Central memory CD4-positive, alpha-beta T cell (primary cell): ENCODE measurements at regions not wholly inside any gene's neighbourhood (a gene's known extent, or its start where the extent isn't known, plus 50 kb on each side); places are given as distances from the start of the nearest gene placed in this dataset.
"Not testable (repeated sequence)": the region's sequence is repeated elsewhere in the genome, so short reads cannot be mapped to it uniquely, and the experiment has no call there.

Source experiments
- DNase-seq: peaks from one replicate; pipeline ENCODE4 v3.0.0; 2022

GRCh38 chr3:68676136-68676535 lies 256.2 kb downstream of the TAFA4 start:
- no peak for DNase-seq

GRCh38 chr3:68667346-68667745 lies 265.0 kb downstream of the TAFA4 start:
- DNase-seq, result no peak

- no peak for DNase-seq
Measured at GRCh38 chr3:68666429-68667136, 265.8 kb downstream of the TAFA4 start.

GRCh38 chr3:68664276-68664675 lies 268.1 kb downstream of the TAFA4 start:
- DNase-seq, result no peak

GRCh38 chr3:68662176-68662575 lies 270.2 kb downstream of the TAFA4 start:
- DNase-seq, result no peak

- not testable (repeated sequence) for DNase-seq
Measured at GRCh38 chr3:68650657-68651056, 281.7 kb downstream of the TAFA4 start.

- DNase-seq, result no peak
Measured at GRCh38 chr3:68648494-68648893, 283.9 kb downstream of the TAFA4 start.

- DNase-seq, result no peak
Measured at GRCh38 chr3:68631850-68632545, 300.3 kb downstream of the TAFA4 start.

GRCh38 chr3:68620211-68620610 lies 312.1 kb downstream of the TAFA4 start:
- no peak for DNase-seq

GRCh38 chr3:68614087-68614486 lies 318.3 kb downstream of the TAFA4 start:
- no peak for DNase-seq

- DNase-seq, result no peak
Measured at GRCh38 chr3:68571321-68571720, 361.0 kb downstream of the TAFA4 start.

- DNase-seq, result no peak
Measured at GRCh38 chr3:68560728-68561127, 371.6 kb downstream of the TAFA4 start.

- DNase-seq, result no peak
Measured at GRCh38 chr3:68535782-68536181, 396.6 kb downstream of the TAFA4 start.

GRCh38 chr3:68523330-68523729 lies 409.0 kb downstream of the TAFA4 start:
- no peak for DNase-seq

GRCh38 chr3:68515237-68515636 lies 417.1 kb downstream of the TAFA4 start:
- no peak for DNase-seq

GRCh38 chr3:68504201-68504600 lies 428.1 kb downstream of the TAFA4 start:
- DNase-seq, result no peak

GRCh38 chr3:68485845-68486244 lies 446.5 kb downstream of the TAFA4 start:
- not testable (repeated sequence) for DNase-seq

GRCh38 chr3:68485051-68485450 lies 447.3 kb downstream of the TAFA4 start:
- no peak for DNase-seq

GRCh38 chr3:68483601-68484000 lies 448.7 kb downstream of the TAFA4 start:
- no peak for DNase-seq

GRCh38 chr3:68483041-68483440 lies 449.3 kb downstream of the TAFA4 start:
- no peak for DNase-seq

GRCh38 chr3:68482565-68482964 lies 449.8 kb downstream of the TAFA4 start:
- DNase-seq, result no peak

- no peak for DNase-seq
Measured at GRCh38 chr3:68479779-68480178, 452.6 kb downstream of the TAFA4 start.

GRCh38 chr3:68468695-68469375 lies 463.5 kb downstream of the TAFA4 start:
- no peak for DNase-seq

GRCh38 chr3:68467465-68467864 lies 464.9 kb downstream of the TAFA4 start:
- DNase-seq, result no peak
